OCI-LY3 (cell line): ENCODE measurements at regions not wholly inside any gene's neighbourhood (a gene's known extent, or its start where the extent isn't known, plus 50 kb on each side); places are given as distances from the start of the nearest gene placed in this dataset.

Source experiments
- CTCF ChIP-seq: fragments of 200-600, 300-600 bp; sonication (generic); IDR thresholded peaks from 2 replicates; pipeline ENCODE4 v1.5.1; 2014; ENCODE audit warnings: antibody characterized with exemption, low read length, low read depth
- EZH2phosphoT487 ChIP-seq: fragments of 200-600 bp; shearing (Covaris generic); IDR thresholded peaks from 2 replicates; pipeline ENCODE4 v1.6.1; 2018; ENCODE audit warnings: antibody characterized with exemption, mixed run types, low read depth

- TF ChIP-seq CTCF (no peak), EZH2phosphoT487 (no peak)
Measured at GRCh38 chr6:167494698-167495435, 170.0 kb downstream of the TTLL2 start.
